Prostate gland (tissue), 2 donors: ENCODE measurements at regions not wholly inside any gene's neighbourhood (a gene's known extent, or its start where the extent isn't known, plus 50 kb on each side); places are given as distances from the start of the nearest gene placed in this dataset.

Experiments
- DNase-seq: peaks from one replicate; pipeline ENCODE4 v3.0.0-alpha.2; 2019; ENCODE audit warnings: low spot score
- H3K27ac ChIP-seq, 2 donors: fragments of 200-600 bp; sonication (generic); 2 replicates each; pipeline ENCODE4 v1.5.1; 2017 to 2019
- H3K27me3 ChIP-seq: fragments of 200-600 bp; sonication (generic); replicated peaks from 2 replicates; pipeline ENCODE4 v1.5.1; 2019; ENCODE audit not compliant: insufficient read depth
- H3K36me3 ChIP-seq, 2 donors: fragments of 200-600 bp; sonication (generic); 1 replicate in 1 of 2; 2 replicates in 1 of 2; pipeline versions ENCODE4 v1.5.1 to v1.8.1; 2017 to 2019
- H3K4me1 ChIP-seq: fragments of 200-600 bp; sonication (generic); replicated peaks from 2 replicates; pipeline ENCODE4 v1.5.1; 2019
- H3K4me3 ChIP-seq, 2 donors: fragments of 200-600 bp; sonication (generic); 2 replicates each; pipeline ENCODE4 v1.5.1; 2017 to 2019
- H3K9me3 ChIP-seq: fragments of 200-600 bp; sonication (generic); 2 replicates; pipeline ENCODE4 v1.5.1; 2017
- POLR2A ChIP-seq: fragments of 450-650 bp; IDR thresholded peaks from one replicate; pipeline ENCODE4 v1.6.1; 2016; ENCODE audit warnings: antibody characterized with exemption, mild to moderate bottlenecking
- POLR2AphosphoS5 ChIP-seq: sonication (generic); formaldehyde crosslinking; IDR thresholded peaks from one replicate; pipeline ENCODE4 v1.6.1; 2017; ENCODE audit warnings: antibody characterized with exemption
- WGBS: methylation state at CpG from one replicate; pipeline ENCODE4 v1.1.5; 2018; 5-methylcytosine and 5-hydroxymethylcytosine counted together
- intact Hi-C: fragments of 100-400 bp; cut with DNase I; formaldehyde crosslinking; loops from one replicate; pipeline ENCODE4 v1.14.2; 2022
- TF ChIP-seq, protein P1 (sequence below), 4 experiments: fragments of 200-600 bp in 2 of 4; fragments of 450-650 bp in 2 of 4; sonication (generic) in 2 of 4; IDR thresholded peaks; 1 replicate in 3 of 4; 2 replicates in 1 of 4; pipeline ENCODE4 v1.5.1; 2016 to 2019; ENCODE audit warnings: antibody characterized with exemption in 4 of 4, mild to moderate bottlenecking in 2 of 4, moderate library complexity in 2 of 4

DNA sequence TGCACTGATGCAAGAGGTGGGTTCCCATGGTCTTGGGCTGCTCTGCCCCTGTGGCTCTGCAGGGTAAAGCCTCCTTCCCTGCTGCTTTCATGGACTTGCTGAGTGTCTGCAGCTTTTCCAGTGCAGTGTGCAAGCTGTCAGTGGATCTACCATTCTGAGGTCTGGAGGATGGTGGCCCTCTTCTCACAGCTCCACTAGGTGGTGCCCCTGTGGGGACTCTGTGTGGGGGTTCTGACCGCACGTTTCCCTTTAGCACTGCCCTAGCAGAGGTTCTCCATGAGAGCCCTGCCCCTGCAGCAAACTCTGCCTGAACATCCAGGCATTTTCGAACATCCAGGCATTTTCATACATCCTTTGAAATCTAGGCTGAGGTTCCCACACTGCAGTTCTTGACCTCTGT lies 329.8 kb upstream of the NAALADL2 start:
- no peaks in the 10 kb centered on the region for H3K36me3 ChIP-seq
- no peaks in the 10 kb centered on the region for H3K9me3 ChIP-seq
- TF ChIP-seq, protein P1, sequence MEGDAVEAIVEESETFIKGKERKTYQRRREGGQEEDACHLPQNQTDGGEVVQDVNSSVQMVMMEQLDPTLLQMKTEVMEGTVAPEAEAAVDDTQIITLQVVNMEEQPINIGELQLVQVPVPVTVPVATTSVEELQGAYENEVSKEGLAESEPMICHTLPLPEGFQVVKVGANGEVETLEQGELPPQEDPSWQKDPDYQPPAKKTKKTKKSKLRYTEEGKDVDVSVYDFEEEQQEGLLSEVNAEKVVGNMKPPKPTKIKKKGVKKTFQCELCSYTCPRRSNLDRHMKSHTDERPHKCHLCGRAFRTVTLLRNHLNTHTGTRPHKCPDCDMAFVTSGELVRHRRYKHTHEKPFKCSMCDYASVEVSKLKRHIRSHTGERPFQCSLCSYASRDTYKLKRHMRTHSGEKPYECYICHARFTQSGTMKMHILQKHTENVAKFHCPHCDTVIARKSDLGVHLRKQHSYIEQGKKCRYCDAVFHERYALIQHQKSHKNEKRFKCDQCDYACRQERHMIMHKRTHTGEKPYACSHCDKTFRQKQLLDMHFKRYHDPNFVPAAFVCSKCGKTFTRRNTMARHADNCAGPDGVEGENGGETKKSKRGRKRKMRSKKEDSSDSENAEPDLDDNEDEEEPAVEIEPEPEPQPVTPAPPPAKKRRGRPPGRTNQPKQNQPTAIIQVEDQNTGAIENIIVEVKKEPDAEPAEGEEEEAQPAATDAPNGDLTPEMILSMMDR (IDR thresholded peaks at IDR 0.05) = no peak
- TF ChIP-seq POLR2A (no peak), POLR2AphosphoS5 (no peak)
- no peak overlapping the region for H3K27ac ChIP-seq
- DNase-seq = no peak
- 93% methylated on average over 3 of the region's 3 CpGs for WGBS
- H3K4me1 ChIP-seq = no peaks in the 10 kb centered on the region
- intact Hi-C loops = no loop called here
- no peak overlapping the region for H3K4me3 ChIP-seq
- H3K27me3 ChIP-seq = no peaks in the 10 kb centered on the region

DNA sequence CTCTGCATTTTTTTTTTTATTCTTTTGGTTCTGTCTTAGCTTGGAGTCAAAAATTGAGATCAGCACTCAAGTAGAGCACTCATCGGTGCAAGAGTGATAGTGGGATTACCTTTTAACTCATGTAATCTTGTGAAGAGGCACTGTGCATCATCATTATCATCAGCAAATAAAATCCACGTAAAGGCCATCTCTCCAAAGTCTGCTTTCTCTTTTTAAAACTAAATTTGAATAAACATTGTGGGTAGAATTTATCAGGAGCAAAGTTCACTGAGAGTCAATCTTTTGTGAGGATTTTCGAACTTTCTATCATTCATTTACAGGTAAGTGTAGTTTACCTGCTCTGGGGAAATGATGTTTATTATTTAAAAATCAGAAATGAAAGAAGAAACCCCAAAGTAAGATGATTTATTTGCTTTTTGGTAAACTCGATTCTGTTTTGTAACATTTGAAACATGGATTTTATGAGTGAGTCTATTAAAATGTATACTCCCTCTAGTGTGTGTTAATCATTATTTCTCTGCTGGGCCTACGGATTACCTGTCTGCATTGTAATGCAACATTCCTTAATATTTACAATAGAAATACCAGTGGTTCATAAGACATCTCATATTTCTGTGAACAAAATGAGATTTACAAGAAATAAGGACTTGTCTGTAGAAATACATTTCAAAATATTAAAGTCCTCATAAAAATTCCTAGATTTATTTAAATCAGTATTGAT lies 327.7 kb upstream of the NAALADL2 start:
- H3K9me3 ChIP-seq = no peaks in the 10 kb centered on the region
- WGBS = 78% methylated on average over 5 of the region's 5 CpGs
- no peaks in the 10 kb centered on the region for H3K4me1 ChIP-seq
- TF ChIP-seq POLR2AphosphoS5 (no peak), POLR2A (no peak)
- TF ChIP-seq, protein P1 (IDR thresholded peaks at IDR 0.05) = no peak
- H3K27ac ChIP-seq = no peak overlapping the region
- no peak for DNase-seq
- no peaks in the 10 kb centered on the region for H3K36me3 ChIP-seq
- no peaks in the 10 kb centered on the region for H3K27me3 ChIP-seq
- intact Hi-C loops = no loop called here
- H3K4me3 ChIP-seq = no peak overlapping the region

DNA sequence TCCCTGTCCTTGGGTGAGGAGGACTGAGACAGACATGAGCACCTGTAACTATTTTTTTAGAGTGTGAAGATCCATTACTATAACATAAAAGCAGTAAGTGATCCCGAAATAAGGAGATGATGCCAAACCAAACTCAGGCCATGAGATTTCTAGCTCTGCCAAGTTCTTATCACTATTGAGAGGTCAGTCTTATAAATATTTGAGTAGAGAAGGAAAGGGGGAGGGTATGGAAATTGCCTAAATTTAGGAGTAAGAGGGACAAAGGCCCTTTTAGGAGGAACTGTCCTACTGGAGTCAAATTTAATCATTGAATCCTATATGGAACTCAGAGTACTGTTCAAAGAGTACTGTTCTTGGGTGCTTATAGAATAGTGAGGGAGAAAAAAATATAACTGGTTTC lies 326.9 kb upstream of the NAALADL2 start:
- no peaks in the 10 kb centered on the region for H3K27me3 ChIP-seq
- H3K36me3 ChIP-seq = no peaks in the 10 kb centered on the region
- 84% methylated on average over 1 of the region's 1 CpG for WGBS
- H3K4me3 ChIP-seq = no peak overlapping the region
- TF ChIP-seq POLR2A (no peak), POLR2AphosphoS5 (no peak)
- TF ChIP-seq, protein P1 (IDR thresholded peaks at IDR 0.05) = no peak
- H3K4me1 ChIP-seq = no peaks in the 10 kb centered on the region
- intact Hi-C loops = no loop called here
- H3K9me3 ChIP-seq = no peaks in the 10 kb centered on the region
- no peak for DNase-seq
- H3K27ac ChIP-seq = no peak overlapping the region

DNA sequence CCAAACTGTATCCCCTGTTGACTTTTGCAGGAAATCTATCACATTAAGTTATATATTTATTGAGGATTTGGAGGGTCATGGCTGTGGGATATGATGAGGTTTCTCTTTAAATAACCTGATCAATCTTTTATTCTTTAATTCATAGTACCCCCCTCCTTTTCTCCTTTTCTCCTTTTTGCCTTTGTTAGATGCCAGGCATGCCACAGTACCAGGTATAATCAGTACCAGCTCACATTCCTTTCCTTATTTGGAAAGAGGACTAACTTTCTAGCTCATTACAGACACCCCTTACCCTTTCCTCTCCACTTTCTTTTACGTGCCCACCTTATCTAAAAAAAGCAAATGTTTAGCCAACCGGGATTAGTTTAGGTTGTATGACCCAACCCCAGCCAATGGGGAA lies 326.4 kb upstream of the NAALADL2 start:
- Histone ChIP-seq H3K27me3 (no peaks in the 10 kb centered on the region), H3K4me3 (no peak overlapping the region), H3K4me1 (no peaks in the 10 kb centered on the region), H3K36me3 (no peaks in the 10 kb centered on the region), H3K27ac (no peak overlapping the region), H3K9me3 (no peaks in the 10 kb centered on the region)
- 90% methylated on average over 2 of the region's 2 CpGs for WGBS
- no peak for TF ChIP-seq POLR2A
- no peak for TF ChIP-seq POLR2AphosphoS5
- TF ChIP-seq, protein P1 (IDR thresholded peaks at IDR 0.05) = no peak
- intact Hi-C loops = no loop called here
- DNase-seq = no peak

DNA sequence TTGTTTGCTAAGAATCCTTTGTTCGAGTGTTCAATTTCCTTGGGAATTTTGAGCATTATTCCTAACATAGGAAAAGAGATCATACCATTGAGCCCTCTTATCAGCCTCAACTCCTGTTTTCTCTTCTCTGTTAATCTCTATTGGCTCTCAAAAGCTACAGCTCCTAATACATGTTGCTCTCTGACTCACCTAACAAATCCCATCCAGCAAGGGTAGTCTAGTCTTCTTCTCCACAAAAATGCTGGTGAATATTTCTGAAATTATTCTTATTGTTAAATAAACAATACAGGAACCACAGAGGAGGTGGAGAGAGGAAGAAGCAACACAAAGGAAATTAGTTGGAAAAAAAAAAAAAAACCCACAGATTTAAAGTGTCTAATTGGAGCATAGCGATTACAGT lies 325.8 kb upstream of the NAALADL2 start:
- TF ChIP-seq POLR2AphosphoS5 = no peak
- no peak for TF ChIP-seq POLR2A
- TF ChIP-seq, protein P1 (IDR thresholded peaks at IDR 0.05) = no peak
- no peak overlapping the region for H3K27ac ChIP-seq
- H3K27me3 ChIP-seq = no peaks in the 10 kb centered on the region
- intact Hi-C loops = no loop called here
- H3K36me3 ChIP-seq = no peaks in the 10 kb centered on the region
- WGBS = 82% methylated on average over 2 of the region's 2 CpGs
- no peaks in the 10 kb centered on the region for H3K4me1 ChIP-seq
- DNase-seq = no peak
- H3K9me3 ChIP-seq = no peaks in the 10 kb centered on the region
- H3K4me3 ChIP-seq = no peak overlapping the region
